AG10803 (cell line): ENCODE measurements at regions not wholly inside any gene's neighbourhood (a gene's known extent, or its start where the extent isn't known, plus 50 kb on each side); places are given as distances from the start of the nearest gene placed in this dataset.
A peak's percentile ranks its signal among the peaks of the same experiment; 100 is the strongest.

Source experiments
- DNase-seq: peaks from one replicate; pipeline ENCODE4 v3.0.0; 2010; ENCODE audit warnings: low read depth
- H3K4me3 ChIP-seq: 2 replicates; pipeline ENCODE4 v1.5.1; 2011; ENCODE audit warnings: mild to moderate bottlenecking, low read length, control low read depth
- CTCF ChIP-seq: conservative IDR thresholded peaks from 2 replicates; pipeline ENCODE4 v1.5.1; 2011; ENCODE audit warnings: mild to moderate bottlenecking, low read length, control low read depth, inconsistent platforms

DNA sequence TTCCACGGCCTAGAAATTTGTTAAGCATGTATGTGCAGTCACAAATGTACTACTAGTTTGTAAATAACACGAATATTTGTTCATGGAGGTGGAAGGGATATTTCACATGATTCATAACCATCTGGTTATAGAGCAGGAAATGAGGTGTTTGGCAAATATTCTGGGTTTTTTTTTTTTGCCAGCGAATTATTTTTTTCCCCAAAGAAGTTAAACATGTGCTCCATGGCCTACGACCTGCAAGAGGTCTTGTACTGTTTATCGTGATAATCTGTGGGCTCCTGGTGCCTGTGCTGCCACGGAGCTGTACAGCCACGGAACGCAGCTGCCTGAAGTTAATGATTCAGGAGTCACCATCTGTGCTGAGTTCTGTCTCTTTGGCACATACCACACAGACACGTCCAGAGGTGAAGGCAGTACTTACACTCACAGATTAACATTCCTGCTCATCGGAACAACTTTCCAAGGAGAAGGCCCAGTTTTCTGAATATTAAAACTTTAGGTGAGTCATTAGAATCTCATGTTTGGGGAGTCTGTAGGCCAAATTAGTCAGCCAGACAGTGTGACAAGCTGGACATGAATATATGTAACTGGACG is 156.3 kb downstream of the TMX1 start:
- H3K4me3 ChIP-seq: peak overlapping the region; percentile 31; the same call in 1 of the 2 replicates
- peak; percentile 100 for DNase-seq

GRCh38 chr14:51398898-51399297 is 158.9 kb downstream of the TMX1 start:
- DNase-seq: peak; percentile 72
- H3K4me3 ChIP-seq: no peak overlapping the region
- TF ChIP-seq CTCF: peak; percentile 32

More for the DNA sequence above, 156.3 kb downstream of the TMX1 start:
- no peak for TF ChIP-seq CTCF

- TF ChIP-seq CTCF: no peak
- H3K4me3 ChIP-seq: no peak overlapping the region
Observed at GRCh38 chr14:51400139-51400538, 160.1 kb downstream of the TMX1 start.

DNA sequence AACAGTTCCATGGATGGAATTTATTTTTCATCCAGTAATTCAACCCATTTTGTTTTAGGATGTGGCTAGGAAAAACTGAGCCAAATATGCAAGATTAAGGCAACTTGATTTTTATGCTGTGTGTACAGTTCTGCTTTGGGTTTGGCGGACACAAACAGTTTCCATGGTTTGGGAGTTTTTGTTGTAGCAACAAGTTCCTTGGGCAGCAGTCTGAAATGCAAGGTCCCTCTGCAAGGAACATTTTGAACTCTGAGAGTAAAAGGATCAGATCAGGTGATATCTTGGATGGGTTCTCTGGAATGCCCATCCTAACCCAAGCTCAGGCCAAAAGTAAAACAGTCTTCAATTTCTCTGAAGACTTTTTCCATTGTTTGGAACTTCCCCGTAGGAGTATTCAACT is 161.2 kb downstream of the TMX1 start:
- DNase-seq: peak; percentile 80
- no peak for TF ChIP-seq CTCF
- no peak overlapping the region for H3K4me3 ChIP-seq

More at GRCh38 chr14:51400139-51400538, 160.1 kb downstream of the TMX1 start:
- peak; percentile 23 for DNase-seq

GRCh38 chr14:51401756-51402155 is 161.7 kb downstream of the TMX1 start:
- H3K4me3 ChIP-seq: no peak overlapping the region
- no peak for DNase-seq
- no peak for TF ChIP-seq CTCF

DNA sequence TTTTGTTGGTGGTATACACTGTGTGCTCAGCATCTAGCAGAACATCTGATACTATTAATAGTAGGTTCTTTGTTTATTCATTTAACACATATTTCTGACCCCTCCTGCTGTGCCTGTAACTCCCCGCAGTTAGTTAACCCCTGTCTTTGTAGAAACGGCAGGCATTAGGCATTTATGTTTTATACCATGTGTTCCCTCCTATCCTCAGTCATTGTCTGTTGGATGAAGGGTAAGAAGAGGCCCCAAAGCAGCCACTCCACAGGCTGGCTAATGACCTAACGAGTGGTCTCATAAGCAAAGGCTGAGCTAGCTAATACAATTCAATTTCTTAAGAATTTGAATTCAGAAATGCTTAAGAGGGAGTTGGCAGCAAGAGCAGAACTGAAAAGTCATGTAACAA is 170.8 kb downstream of the TMX1 start:
- no peak for TF ChIP-seq CTCF
- DNase-seq: no peak
- no peak overlapping the region for H3K4me3 ChIP-seq

- H3K4me3 ChIP-seq: no peak overlapping the region
- no peak for DNase-seq
- TF ChIP-seq CTCF: no peak
Observed at GRCh38 chr14:51419685-51420084, 179.6 kb downstream of the TMX1 start.
